ENCODE measurements at regions not wholly inside any gene's neighbourhood (a gene's known extent, or its start where the extent isn't known, plus 50 kb on each side); places are given as distances from the start of the nearest gene placed in this dataset.

DNA sequence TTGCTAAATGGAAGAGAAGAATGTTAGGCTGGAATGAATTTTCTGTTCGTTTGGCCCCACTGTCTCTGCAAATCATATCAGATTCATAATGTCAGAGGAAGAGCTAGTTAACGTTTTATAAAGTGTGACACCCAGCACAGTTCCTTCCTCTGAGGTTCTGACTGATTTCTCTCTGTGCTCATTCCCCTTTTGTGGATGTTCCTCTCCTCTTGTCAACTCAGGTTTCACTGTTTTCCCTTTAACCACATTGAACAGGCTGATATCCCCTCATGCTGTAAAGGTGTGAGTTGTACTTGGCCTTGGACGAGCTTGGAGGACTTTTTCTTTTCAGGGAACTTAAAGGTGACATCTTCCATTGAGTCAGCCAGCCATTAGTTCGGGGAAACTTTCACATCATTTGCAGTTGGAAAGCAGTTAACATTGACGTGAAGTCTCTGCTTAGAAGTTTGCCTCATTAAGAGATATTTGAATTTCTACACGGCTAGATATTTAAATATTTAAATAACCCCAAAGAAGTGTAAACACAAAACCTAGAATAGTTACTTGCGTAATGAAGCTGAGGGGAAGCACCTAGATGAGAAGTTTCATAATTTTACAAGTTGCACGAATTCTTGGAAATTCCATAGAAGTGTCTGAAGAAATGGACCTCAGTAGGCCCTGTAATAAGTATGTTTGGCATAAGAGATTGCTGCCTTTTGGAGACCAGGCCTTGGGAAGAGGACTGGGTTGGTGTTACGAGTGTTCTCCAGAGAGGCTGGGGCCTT is 101.5 kb upstream of the EGR2 start:
- Histone ChIP-seq H3K36me3 (no peaks in the 10 kb centered on the region), H3K4me3 (no peak overlapping the region), H3K27ac (replicated peaks) (no peak overlapping the region), H3K4me1 (peaks cover 9% of the 10 kb centered on the region), H3K9me3 (replicated peaks) (no peaks in the 10 kb centered on the region), H3K27me3 (ENCODE audit: low read depth) (peaks cover 37% of the 10 kb centered on the region)
- intact Hi-C loops (cut with micrococcal nuclease): no loop called here
- TF ChIP-seq, protein P1, sequence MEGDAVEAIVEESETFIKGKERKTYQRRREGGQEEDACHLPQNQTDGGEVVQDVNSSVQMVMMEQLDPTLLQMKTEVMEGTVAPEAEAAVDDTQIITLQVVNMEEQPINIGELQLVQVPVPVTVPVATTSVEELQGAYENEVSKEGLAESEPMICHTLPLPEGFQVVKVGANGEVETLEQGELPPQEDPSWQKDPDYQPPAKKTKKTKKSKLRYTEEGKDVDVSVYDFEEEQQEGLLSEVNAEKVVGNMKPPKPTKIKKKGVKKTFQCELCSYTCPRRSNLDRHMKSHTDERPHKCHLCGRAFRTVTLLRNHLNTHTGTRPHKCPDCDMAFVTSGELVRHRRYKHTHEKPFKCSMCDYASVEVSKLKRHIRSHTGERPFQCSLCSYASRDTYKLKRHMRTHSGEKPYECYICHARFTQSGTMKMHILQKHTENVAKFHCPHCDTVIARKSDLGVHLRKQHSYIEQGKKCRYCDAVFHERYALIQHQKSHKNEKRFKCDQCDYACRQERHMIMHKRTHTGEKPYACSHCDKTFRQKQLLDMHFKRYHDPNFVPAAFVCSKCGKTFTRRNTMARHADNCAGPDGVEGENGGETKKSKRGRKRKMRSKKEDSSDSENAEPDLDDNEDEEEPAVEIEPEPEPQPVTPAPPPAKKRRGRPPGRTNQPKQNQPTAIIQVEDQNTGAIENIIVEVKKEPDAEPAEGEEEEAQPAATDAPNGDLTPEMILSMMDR (IDR thresholded peaks at IDR 0.05; ENCODE audit: borderline replicate concordance): no peak
- DNase-seq: no peak

- Histone ChIP-seq H3K36me3 (no peaks in the 10 kb centered on the region), H3K9me3 (replicated peaks) (no peaks in the 10 kb centered on the region), H3K4me1 (peaks cover 9% of the 10 kb centered on the region), H3K27me3 (ENCODE audit: low read depth) (peaks cover 34% of the 10 kb centered on the region), H3K4me3 (no peak overlapping the region), H3K27ac (replicated peaks) (peak overlapping the region; percentile 49)
- DNase-seq: no peak
- intact Hi-C loops (cut with micrococcal nuclease): no loop called here
- TF ChIP-seq, protein P1 (IDR thresholded peaks at IDR 0.05; ENCODE audit: borderline replicate concordance): no peak
Observed at GRCh38 chr10:62916141-62916603, 100.0 kb upstream of the EGR2 start.

DNA sequence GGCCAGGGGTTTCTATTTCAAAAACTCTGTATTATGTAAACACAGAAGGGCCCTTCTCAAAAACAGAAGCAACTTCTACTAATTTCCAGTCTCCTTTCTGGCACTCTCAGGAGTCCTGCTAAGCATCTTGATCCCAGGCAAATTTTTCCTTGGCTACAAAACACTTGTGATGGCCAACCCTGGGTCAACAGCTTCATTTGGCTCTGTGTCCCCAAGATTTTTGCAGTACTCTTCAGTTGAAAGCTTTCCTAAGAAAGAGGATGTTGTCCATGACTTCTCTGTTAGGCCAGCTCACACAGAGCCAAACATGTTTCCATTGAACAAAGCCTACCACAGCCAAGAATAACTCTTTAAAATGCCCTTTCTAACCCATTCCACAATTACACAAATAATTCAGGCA is 99.0 kb upstream of the EGR2 start:
- H3K4me3 ChIP-seq: no peak overlapping the region
- intact Hi-C loops (cut with micrococcal nuclease): no loop called here
- no peaks in the 10 kb centered on the region for H3K9me3 ChIP-seq (replicated peaks)
- no peaks in the 10 kb centered on the region for H3K36me3 ChIP-seq
- TF ChIP-seq, protein P1 (IDR thresholded peaks at IDR 0.05; ENCODE audit: borderline replicate concordance): no peak
- peak overlapping the region; percentile 49 for H3K27ac ChIP-seq (replicated peaks)
- no peak for DNase-seq
- H3K27me3 ChIP-seq (ENCODE audit: low read depth): peaks cover 36% of the 10 kb centered on the region
- peaks cover 9% of the 10 kb centered on the region for H3K4me1 ChIP-seq

DNA sequence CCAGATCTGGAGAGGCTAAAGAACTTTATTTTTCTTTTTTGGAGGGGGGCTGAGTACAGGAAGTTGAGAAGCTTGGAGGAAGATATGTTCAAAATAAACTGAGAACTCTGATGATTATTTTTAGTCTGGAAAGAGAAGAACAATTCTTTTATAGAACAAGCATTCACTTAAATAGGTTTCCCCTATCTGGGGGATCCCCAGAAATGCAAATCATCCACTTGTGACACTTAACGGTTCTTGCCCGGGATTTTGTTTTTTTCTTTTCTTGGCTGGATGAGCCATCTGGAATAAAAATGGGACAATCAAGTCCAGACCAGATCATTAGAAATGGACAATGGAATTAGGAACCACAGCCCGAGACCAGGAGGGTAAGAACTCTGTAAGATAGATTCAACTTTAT is 95.9 kb upstream of the EGR2 start:
- Histone ChIP-seq H3K9me3 (replicated peaks) (no peaks in the 10 kb centered on the region), H3K27ac (replicated peaks) (no peak overlapping the region), H3K4me3 (no peak overlapping the region), H3K36me3 (no peaks in the 10 kb centered on the region), H3K27me3 (ENCODE audit: low read depth) (peaks cover 53% of the 10 kb centered on the region), H3K4me1 (peaks cover 9% of the 10 kb centered on the region)
- intact Hi-C loops (cut with micrococcal nuclease): no loop called here
- DNase-seq: no peak
- TF ChIP-seq, protein P1 (IDR thresholded peaks at IDR 0.05; ENCODE audit: borderline replicate concordance): no peak

- no peaks in the 10 kb centered on the region for H3K36me3 ChIP-seq
- no peak for DNase-seq
- intact Hi-C loops (cut with micrococcal nuclease): no loop called here
- H3K4me1 ChIP-seq: peaks cover 9% of the 10 kb centered on the region
- no peaks in the 10 kb centered on the region for H3K9me3 ChIP-seq (replicated peaks)
- H3K4me3 ChIP-seq: no peak overlapping the region
- TF ChIP-seq, protein P1 (IDR thresholded peaks at IDR 0.05; ENCODE audit: borderline replicate concordance): no peak
- H3K27ac ChIP-seq (replicated peaks): peak overlapping the region; percentile 29
- peaks cover 60% of the 10 kb centered on the region for H3K27me3 ChIP-seq (ENCODE audit: low read depth)
Observed at GRCh38 chr10:62911210-62911963, 95.2 kb upstream of the EGR2 start.

All from left ventricle myocardium inferior (tissue), 1 donor.